ENCODE measurements at regions not wholly inside any gene's neighbourhood (a gene's known extent, or its start where the extent isn't known, plus 50 kb on each side); places are given as distances from the start of the nearest gene placed in this dataset.

GRCh38 chr4:102441978-102442911 lies 58.9 kb upstream of the NFKB1 start:
- DNase-seq (ENCODE audit: low read depth) (no peak), FAIRE-seq (peak; percentile 40)
- Histone ChIP-seq H3K36me3 (ENCODE audit: control insufficient read depth, insufficient read depth, low read length) (no peaks in the 10 kb centered on the region), H3K4me3 (ENCODE audit: low read depth, low read length) (no peak overlapping the region), H3K27me3 (ENCODE audit: control insufficient read depth, insufficient read depth, low read length) (no peaks in the 10 kb centered on the region)
- no peak for TF ChIP-seq CTCF (IDR thresholded peaks at IDR 0.05; ENCODE audit: insufficient read depth, low read length, severe bottlenecking)

GRCh38 chr4:102444752-102445151 lies 56.4 kb upstream of the NFKB1 start:
- no peak for FAIRE-seq
- TF ChIP-seq CTCF (IDR thresholded peaks at IDR 0.05; ENCODE audit: insufficient read depth, low read length, severe bottlenecking) = no peak
- Histone ChIP-seq H3K4me3 (ENCODE audit: low read depth, low read length) (no peak overlapping the region), H3K27me3 (ENCODE audit: control insufficient read depth, insufficient read depth, low read length) (no peaks in the 10 kb centered on the region), H3K36me3 (ENCODE audit: control insufficient read depth, insufficient read depth, low read length) (no peaks in the 10 kb centered on the region)
- DNase-seq (ENCODE audit: low read depth) = no peak

GRCh38 chr4:102445213-102445612 lies 55.9 kb upstream of the NFKB1 start:
- DNase-seq (ENCODE audit: low read depth) (no peak), FAIRE-seq (no peak)
- Histone ChIP-seq H3K36me3 (ENCODE audit: control insufficient read depth, insufficient read depth, low read length) (no peaks in the 10 kb centered on the region), H3K4me3 (ENCODE audit: low read depth, low read length) (no peak overlapping the region), H3K27me3 (ENCODE audit: control insufficient read depth, insufficient read depth, low read length) (no peaks in the 10 kb centered on the region)
- TF ChIP-seq CTCF (IDR thresholded peaks at IDR 0.05; ENCODE audit: insufficient read depth, low read length, severe bottlenecking) = no peak

- Histone ChIP-seq H3K27me3 (ENCODE audit: control insufficient read depth, insufficient read depth, low read length) (no peaks in the 10 kb centered on the region), H3K4me3 (ENCODE audit: low read depth, low read length) (no peak overlapping the region), H3K36me3 (ENCODE audit: control insufficient read depth, insufficient read depth, low read length) (no peaks in the 10 kb centered on the region)
- TF ChIP-seq CTCF (IDR thresholded peaks at IDR 0.05; ENCODE audit: insufficient read depth, low read length, severe bottlenecking) = no peak
- FAIRE-seq = no peak
- no peak for DNase-seq (ENCODE audit: low read depth)
Measured at GRCh38 chr4:102447413-102447812, 53.7 kb upstream of the NFKB1 start.

- Histone ChIP-seq H3K4me3 (ENCODE audit: low read depth, low read length) (no peak overlapping the region), H3K27me3 (ENCODE audit: control insufficient read depth, insufficient read depth, low read length) (no peaks in the 10 kb centered on the region), H3K36me3 (ENCODE audit: control insufficient read depth, insufficient read depth, low read length) (no peaks in the 10 kb centered on the region)
- peak; percentile 62 for TF ChIP-seq CTCF (IDR thresholded peaks at IDR 0.05; ENCODE audit: insufficient read depth, low read length, severe bottlenecking)
- DNase-seq (ENCODE audit: low read depth) (peak; percentile 66), FAIRE-seq (no peak)
Measured at GRCh38 chr4:102449751-102450352, 51.3 kb upstream of the NFKB1 start.
